NCI-H82 treated with DMSO at 0.1 percent for 48 hours (cell line): ENCODE measurements at regions not wholly inside any gene's neighbourhood (a gene's known extent, or its start where the extent isn't known, plus 50 kb on each side); places are given as distances from the start of the nearest gene placed in this dataset.

Experiments used
- DNase-seq: peaks from one replicate; lab custom pipeline; 2025; ENCODE audit not compliant: unreplicated experiment; lab: John Stamatoyannopoulos, UW

- no peak for DNase-seq
Observed at GRCh38 chr5:173762930-173763329, 125.2 kb upstream of the CPEB4 start.

- DNase-seq = no peak
Observed at GRCh38 chr5:173763410-173763809, 124.7 kb upstream of the CPEB4 start.

- DNase-seq = peak; percentile 9
Observed at GRCh38 chr5:173764332-173765028, 123.7 kb upstream of the CPEB4 start.

GRCh38 chr5:173765029-173765644 is 123.0 kb upstream of the CPEB4 start:
- no peak for DNase-seq

GRCh38 chr5:173765661-173766060 is 122.5 kb upstream of the CPEB4 start:
- no peak for DNase-seq

GRCh38 chr5:173767574-173768266 is 120.4 kb upstream of the CPEB4 start:
- DNase-seq = no peak

- no peak for DNase-seq
Observed at GRCh38 chr5:173768267-173768806, 119.8 kb upstream of the CPEB4 start.

GRCh38 chr5:173768891-173769290 is 119.3 kb upstream of the CPEB4 start:
- DNase-seq = no peak

- DNase-seq = no peak
Observed at GRCh38 chr5:173770637-173771036, 117.5 kb upstream of the CPEB4 start.

- no peak for DNase-seq
Observed at GRCh38 chr5:173771121-173771724, 116.9 kb upstream of the CPEB4 start.

GRCh38 chr5:173771725-173772383 is 116.3 kb upstream of the CPEB4 start:
- no peak for DNase-seq

- peak; percentile 74 for DNase-seq
Observed at GRCh38 chr5:173772384-173773059, 115.6 kb upstream of the CPEB4 start.

- DNase-seq = no peak
Observed at GRCh38 chr5:173774271-173774761, 113.8 kb upstream of the CPEB4 start.

GRCh38 chr5:173775261-173776197 is 112.6 kb upstream of the CPEB4 start:
- DNase-seq = no peak

- DNase-seq = no peak
Observed at GRCh38 chr5:173777149-173777548, 111.0 kb upstream of the CPEB4 start.

GRCh38 chr5:173777674-173778073 is 110.5 kb upstream of the CPEB4 start:
- no peak for DNase-seq

- no peak for DNase-seq
Observed at GRCh38 chr5:173778152-173778782, 109.9 kb upstream of the CPEB4 start.

GRCh38 chr5:173778784-173779304 is 109.3 kb upstream of the CPEB4 start:
- DNase-seq = no peak
